ENCODE measurements at regions not wholly inside any gene's neighbourhood (a gene's known extent, or its start where the extent isn't known, plus 50 kb on each side); places are given as distances from the start of the nearest gene placed in this dataset.

- DNase-seq = no peak
Measured at GRCh38 chr10:124229201-124229988, 136.0 kb upstream of the CHST15 start.

DNA sequence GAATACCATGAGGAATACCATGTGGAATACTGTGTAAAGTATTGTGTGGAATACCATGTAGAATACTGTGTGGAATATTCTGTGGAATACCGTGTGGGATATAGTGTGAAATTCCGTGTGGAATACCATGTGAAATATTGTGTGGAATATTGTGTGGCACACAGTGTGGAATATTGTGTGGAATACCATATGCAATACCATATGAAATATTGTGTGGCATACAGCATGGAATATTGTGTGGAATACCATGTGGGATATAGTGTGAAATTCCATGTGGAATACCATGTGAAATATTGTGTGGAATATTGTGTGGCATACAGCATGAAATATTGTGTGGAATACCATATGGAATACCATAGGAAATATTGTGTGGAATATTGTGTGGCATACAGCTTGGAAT lies 135.1 kb upstream of the CHST15 start:
- DNase-seq = no peak

GRCh38 chr10:124227988-124228387 lies 134.6 kb upstream of the CHST15 start:
- no peak for DNase-seq

GRCh38 chr10:124227055-124227975 lies 133.9 kb upstream of the CHST15 start:
- no peak for DNase-seq

DNA sequence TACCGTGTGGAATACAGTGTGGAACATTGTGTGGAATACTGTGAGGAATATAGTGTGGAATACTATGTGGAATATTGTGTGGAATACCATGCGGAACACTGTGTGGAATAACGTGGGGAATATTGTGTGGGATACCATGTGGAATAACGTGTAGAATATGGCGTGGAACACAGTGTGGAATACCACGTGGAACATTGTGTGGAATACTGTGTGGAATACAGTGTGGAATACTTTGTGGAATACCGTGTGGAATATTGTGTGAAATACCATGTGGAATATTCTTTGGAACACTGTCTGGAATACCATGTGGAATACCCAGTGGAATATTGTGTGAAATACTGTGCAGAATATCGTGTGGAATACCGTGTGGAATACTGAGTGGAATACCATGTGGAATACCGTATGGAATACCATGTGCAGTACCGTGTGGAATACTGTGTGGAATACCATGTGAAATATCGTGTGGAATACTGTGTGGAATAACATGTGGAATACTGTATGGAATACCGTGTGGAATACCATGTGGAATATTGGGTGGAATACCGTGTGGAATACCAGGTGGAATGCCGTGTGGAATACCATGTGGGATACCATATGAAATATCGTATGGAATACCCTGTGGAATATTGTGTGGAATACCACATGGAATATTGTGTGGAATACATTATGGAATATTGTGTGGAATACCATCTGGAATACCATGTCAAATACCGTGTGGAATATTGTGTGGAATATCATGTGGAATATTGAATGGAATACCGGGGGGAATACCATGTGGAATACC lies 133.1 kb upstream of the CHST15 start:
- DNase-seq = no peak

- DNase-seq = no peak
Measured at GRCh38 chr10:124225467-124226270, 132.3 kb upstream of the CHST15 start.

DNA sequence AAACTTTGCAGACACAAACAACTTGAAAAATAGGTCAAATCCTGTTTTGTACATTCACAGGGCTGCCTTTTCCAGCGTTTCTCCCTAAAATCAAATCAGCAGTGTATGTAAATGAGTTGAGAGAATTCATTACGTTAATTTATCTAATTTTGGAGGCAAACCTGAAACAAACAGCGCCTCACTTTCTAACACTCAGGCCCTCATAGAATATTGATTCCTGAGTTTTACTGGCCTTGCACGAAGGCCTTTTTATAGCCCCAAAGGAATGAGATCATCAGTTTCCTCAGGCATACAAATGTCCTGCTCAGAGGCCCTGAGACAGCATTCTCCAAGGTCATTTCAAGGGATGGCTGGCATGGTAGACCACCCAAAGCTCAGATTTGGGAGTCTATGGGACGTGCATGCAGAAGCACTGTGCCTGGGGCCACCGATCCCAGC lies 131.7 kb upstream of the CHST15 start:
- DNase-seq = no peak

GRCh38 chr10:124224331-124225028 lies 131.1 kb upstream of the CHST15 start:
- DNase-seq = no peak

GRCh38 chr10:124223711-124224085 lies 130.3 kb upstream of the CHST15 start:
- no peak for DNase-seq

- no peak for DNase-seq
Measured at GRCh38 chr10:124222988-124223710, 129.8 kb upstream of the CHST15 start.

GRCh38 chr10:124222318-124222987 lies 129.1 kb upstream of the CHST15 start:
- DNase-seq = no peak

DNA sequence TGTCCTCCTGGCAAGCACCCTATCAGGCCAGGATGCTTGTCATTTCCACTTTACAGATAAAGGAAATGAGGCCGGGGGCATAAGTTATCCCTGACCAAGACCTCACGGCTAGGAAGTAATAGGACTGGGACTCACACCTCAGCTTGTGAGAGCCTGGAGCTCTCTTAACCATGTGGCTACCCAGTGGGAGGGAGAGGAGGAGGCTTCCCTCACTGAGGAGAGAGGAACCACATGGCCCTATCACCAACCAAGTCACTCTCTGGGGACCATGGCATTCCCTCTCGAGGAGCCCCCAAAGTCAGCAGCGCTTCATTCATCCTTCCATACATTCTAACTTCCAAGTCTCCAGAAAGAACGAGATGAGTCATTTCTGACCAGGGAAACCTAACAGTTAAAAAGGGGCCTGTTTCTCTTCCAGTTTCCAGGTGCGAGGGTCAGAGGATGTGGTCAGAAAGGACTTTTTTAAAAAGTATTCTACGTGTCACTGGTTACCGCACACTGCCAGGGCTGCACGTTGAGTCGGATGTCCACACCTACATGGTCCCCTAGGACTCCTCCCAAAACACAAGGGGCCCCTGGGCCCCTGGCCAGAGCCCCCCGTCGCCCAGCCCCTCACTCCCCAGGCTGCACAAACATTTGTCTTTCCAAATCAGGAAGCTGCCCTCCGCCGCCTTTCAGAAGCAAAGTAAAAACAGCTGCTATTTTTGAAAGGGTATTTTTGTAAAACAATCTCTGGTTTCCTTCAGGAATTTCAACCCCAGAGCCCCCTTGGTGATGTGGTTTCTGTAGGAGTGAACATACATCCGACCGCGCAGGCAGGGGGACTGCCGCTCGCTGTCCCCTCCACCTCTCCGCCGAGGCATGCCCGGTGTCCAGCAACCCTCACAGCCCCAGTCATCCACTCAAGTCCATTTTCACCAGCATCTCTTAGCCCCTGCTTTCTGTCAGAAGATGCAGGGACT lies 128.2 kb upstream of the CHST15 start:
- no peak for DNase-seq

GRCh38 chr10:124220971-124221355 lies 127.6 kb upstream of the CHST15 start:
- DNase-seq = no peak

DNA sequence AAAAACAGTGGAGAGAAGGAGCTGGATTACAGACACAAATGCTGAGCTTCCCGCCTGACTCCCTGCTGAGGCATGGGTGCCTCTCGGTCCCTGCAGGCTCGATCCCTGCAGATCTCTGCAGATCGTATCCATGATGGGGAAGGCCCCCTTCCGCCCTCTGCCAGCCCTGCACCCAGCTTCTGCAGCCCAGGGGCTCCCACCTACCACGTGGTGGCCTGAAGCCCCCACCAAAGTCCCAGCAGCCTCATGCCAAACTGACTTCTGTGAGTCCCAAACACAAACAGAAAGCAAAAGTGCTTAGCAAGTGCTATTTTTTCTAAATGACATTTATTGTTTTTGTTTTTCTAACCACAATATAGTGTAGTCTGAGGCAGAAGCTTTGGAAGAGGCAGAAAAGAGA lies 127.1 kb upstream of the CHST15 start:
- no peak for DNase-seq

DNA sequence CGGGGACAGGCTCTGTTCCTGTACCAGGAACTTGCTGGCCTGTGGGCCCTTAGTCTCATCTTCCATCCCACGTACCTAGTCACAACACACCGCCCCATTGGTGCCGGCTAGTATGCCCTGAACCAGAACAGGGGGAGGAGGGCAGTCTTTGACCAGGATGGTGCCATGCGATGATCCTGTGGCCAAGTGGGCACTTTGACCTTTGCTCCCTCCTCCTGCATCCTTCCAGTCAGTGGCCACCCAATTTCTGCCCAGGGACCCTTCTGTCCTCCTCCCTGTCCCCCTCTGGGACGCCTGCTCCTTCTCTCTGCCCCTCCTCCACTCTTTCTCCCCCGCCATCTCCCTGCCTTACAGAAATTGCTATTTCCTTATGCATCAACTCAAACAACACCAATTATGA lies 126.3 kb upstream of the CHST15 start:
- no peak for DNase-seq

DNA sequence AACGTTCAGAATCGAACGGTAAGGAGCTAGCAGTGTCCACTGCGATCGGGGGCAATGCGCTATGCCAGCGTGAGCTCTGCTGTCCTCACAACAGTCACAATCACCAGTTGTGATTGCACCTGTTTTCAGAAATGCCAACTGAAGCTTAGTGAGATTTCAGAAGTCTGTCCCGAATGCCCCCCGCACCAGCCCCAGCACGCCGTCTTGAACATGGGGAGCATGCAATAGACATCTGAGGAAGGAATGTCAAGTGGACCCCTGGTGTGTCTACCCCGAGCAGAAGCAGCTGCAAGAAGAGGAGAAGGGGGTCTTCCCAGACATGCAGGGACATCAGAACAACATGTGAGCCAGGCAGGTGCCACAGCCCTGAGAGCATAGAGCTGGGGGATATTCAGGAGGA lies 125.7 kb upstream of the CHST15 start:
- no peak for DNase-seq

DNA sequence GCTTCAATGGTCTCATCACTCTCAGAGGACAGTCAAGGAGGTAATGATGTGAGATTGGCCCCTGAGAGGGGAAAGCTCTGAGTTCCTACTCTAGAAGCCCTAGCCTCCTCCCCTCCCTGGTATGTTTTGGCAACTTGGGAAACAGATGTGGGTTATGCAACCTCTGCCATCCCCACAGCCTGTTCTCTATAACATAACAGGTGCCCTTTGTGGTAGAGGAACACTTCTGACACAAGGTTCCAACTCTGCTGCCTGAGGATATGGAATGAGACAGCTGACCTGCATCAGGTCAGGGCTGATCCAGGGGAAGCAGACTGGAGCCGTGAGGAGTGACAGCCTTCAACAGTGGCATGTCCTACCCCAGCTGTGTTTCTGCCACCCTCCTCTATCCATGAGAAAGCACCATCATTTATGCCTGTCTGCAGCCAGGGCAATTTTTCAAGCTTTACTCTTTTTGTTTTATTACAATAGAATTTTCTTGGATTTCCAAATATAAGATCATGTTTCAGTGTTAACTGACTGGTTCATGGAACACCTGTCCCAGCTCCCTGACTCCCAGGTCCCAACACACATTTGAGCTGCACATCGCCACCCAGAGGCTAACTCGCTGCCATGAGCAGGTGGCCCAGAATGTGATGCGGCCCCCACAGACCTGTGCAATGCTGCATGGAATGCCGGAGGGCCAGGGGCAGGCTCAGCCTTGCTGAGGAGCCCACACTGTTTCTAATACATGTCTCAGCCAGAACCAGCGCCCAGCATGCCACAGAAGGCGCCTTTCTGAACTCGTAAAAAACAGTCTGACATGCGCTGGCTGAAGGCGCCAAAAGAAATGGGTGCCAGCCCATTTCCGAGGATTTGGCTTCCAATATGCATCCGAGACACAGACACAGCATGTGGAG lies 124.8 kb upstream of the CHST15 start:
- DNase-seq = no peak

Data from right lung (tissue), 2 donors.